HepG2 (cell line): ENCODE measurements at regions not wholly inside any gene's neighbourhood (a gene's known extent, or its start where the extent isn't known, plus 50 kb on each side); places are given as distances from the start of the nearest gene placed in this dataset.

ENCODE experiments used
- ATAC-seq: fragments of 200-7000 bp; cut with Tn5 transposase; 3 replicates; pipeline ENCODE4 v1.9.1; 2020; ENCODE audit warnings: mild to moderate bottlenecking, moderate library complexity
- BruUV-seq: library from RNA; stranded (reverse); fragments of 400-500 nt; replicated peaks from 2 replicates; lab custom pipeline; 2021; lab: Mats Ljungman, UMichigan
- CTCF ChIA-PET: fragments of 300-600 bp; formaldehyde crosslinking; extraction: SDS; loops from one replicate; lab custom pipeline; 2021; ENCODE audit warnings: low total read pairs, inconsistent platforms, low intra/inter-chr PET ratio; lab: Yijun Ruan, JAX
- POLR2A ChIA-PET: fragments of 350-600 bp; sonication (Branson Sonifier 250); formaldehyde crosslinking; loops from one replicate; lab custom pipeline; 2020; ENCODE audit warnings: antibody characterized with exemption, inconsistent platforms; lab: Yijun Ruan, JAX
- DNase-seq: peaks from one replicate; pipeline ENCODE4 v3.0.0-alpha.2; 2015; ENCODE audit warnings: low spot score
- FAIRE-seq: peaks from 3 replicates; lab custom pipeline; 2011; peaks lifted over from hg19 to GRCh38; lab: Jason Lieb, UNC
- H2AFZ ChIP-seq: one replicate; pipeline ENCODE4 v1.6.1; 2011; ENCODE audit warnings: low read length, inconsistent platforms
- H3K27ac ChIP-seq: fragments of 300-600 bp; 3 replicates; pipeline ENCODE4 v1.8.0; 2011; ENCODE audit warnings: mixed run types, mild to moderate bottlenecking, mixed read lengths, low read length, inconsistent platforms; ENCODE audit not compliant: insufficient read depth; ENCODE audit errors: extremely low read length
- H3K27me3 ChIP-seq, 2 experiments: fragments of 200-600 bp in 1 of 2; 2 replicates in 1 of 2; 3 replicates in 1 of 2; pipeline versions ENCODE4 v1.6.0 to v1.8.0; 2011; ENCODE audit warnings: low read length in 2 of 2, mild to moderate bottlenecking in 2 of 2, moderate library complexity in 2 of 2, inconsistent platforms in 1 of 2; ENCODE audit not compliant: insufficient read depth in 2 of 2, control insufficient read depth in 1 of 2
- H3K36me3 ChIP-seq, 2 experiments: fragments of 200-600 bp in 1 of 2; replicated peaks in 1 of 2; 2 replicates in 1 of 2; 3 replicates in 1 of 2; pipeline versions ENCODE4 v1.5.1 to v1.8.0; 2011; ENCODE audit warnings: low read length in 2 of 2, inconsistent platforms in 1 of 2; ENCODE audit not compliant: insufficient read depth in 2 of 2, control insufficient read depth in 1 of 2
- H3K4me1 ChIP-seq: 2 replicates; pipeline ENCODE4 v1.5.1; 2012; ENCODE audit warnings: low read length, inconsistent platforms; ENCODE audit not compliant: insufficient read depth
- H3K4me2 ChIP-seq: 2 replicates; pipeline ENCODE4 v1.6.0; 2011; ENCODE audit warnings: low read depth, low read length, inconsistent platforms
- H3K4me3 ChIP-seq, 3 experiments: fragments of 200-600 bp in 1 of 3; sonication (generic), shearing (Covaris generic) in 1 of 3; replicated peaks in 1 of 3; 2 replicates each; pipeline ENCODE4 v1.5.1; 2011 to 2016; ENCODE audit warnings: low read length in 3 of 3, inconsistent platforms in 2 of 3, low read depth in 2 of 3, mild to moderate bottlenecking in 2 of 3, control low read depth in 1 of 3, mixed read lengths in 1 of 3; ENCODE audit not compliant: insufficient read depth in 1 of 3
- H3K79me2 ChIP-seq: one replicate; pipeline ENCODE4 v1.6.1; 2011; ENCODE audit warnings: low read length, inconsistent platforms; ENCODE audit not compliant: insufficient read depth
- H3K9ac ChIP-seq: 2 replicates; pipeline ENCODE4 v1.6.0; 2011; ENCODE audit warnings: mild to moderate bottlenecking, low read depth, low read length, inconsistent platforms; ENCODE audit not compliant: insufficient read depth
- H3K9me3 ChIP-seq: 2 replicates; pipeline ENCODE4 v1.5.1; 2012; ENCODE audit warnings: mild to moderate bottlenecking, low read length
- H4K20me1 ChIP-seq: 2 replicates; pipeline ENCODE4 v1.6.0; 2011; ENCODE audit warnings: inconsistent platforms, mild to moderate bottlenecking, low read length, moderate library complexity; ENCODE audit not compliant: insufficient read depth
- AGO2 ChIP-seq: fragments of 200-400 bp; formaldehyde crosslinking; optimal IDR thresholded peaks from 2 replicates; pipeline ENCODE3; 2017; ENCODE audit warnings: mild to moderate bottlenecking, low read depth, low read length, moderate library complexity
- ATM ChIP-seq: fragments of 450-650 bp; IDR thresholded peaks from 2 replicates; pipeline ENCODE4 v1.7.1; 2017; ENCODE audit warnings: mild to moderate bottlenecking, borderline replicate concordance
- DBP ChIP-seq: sonication (generic); formaldehyde crosslinking; IDR thresholded peaks from 2 replicates; pipeline ENCODE4 v1.4.0; 2020; ENCODE audit warnings: missing genetic modification reagents; ENCODE audit errors: not compliant biosample characterization
- PRDM10 ChIP-seq: sonication (generic); formaldehyde crosslinking; IDR thresholded peaks from 2 replicates; pipeline ENCODE4 v1.4.0; 2020; ENCODE audit warnings: low read depth, missing genetic modification reagents
- RARA ChIP-seq: IDR thresholded peaks from 2 replicates; pipeline ENCODE4 v1.6.1; 2016; ENCODE audit warnings: missing genetic modification reagents, missing compliant biosample characterization
- RBFOX2 ChIP-seq: fragments of 200-400 bp; formaldehyde crosslinking; IDR thresholded peaks from 2 replicates; pipeline ENCODE4 v1.6.1; 2017; ENCODE audit warnings: low read depth, mild to moderate bottlenecking, low read length
- TAF1 ChIP-seq: sonication (generic); formaldehyde crosslinking; IDR thresholded peaks from 2 replicates; pipeline ENCODE4 v1.4.0; 2020; ENCODE audit warnings: missing genetic modification reagents
- ZGPAT ChIP-seq: IDR thresholded peaks from 2 replicates; pipeline ENCODE4 v1.6.1; 2016; ENCODE audit warnings: mild to moderate bottlenecking
- ZNF33B ChIP-seq: sonication (generic); formaldehyde crosslinking; IDR thresholded peaks from 2 replicates; pipeline ENCODE4 v1.5.1; 2020; ENCODE audit warnings: mild to moderate bottlenecking, missing genetic modification reagents
- ZNF407 ChIP-seq: sonication (generic); formaldehyde crosslinking; IDR thresholded peaks from one replicate; pipeline ENCODE4 v1.5.1; 2020; ENCODE audit warnings: mild to moderate bottlenecking, missing genetic modification reagents; ENCODE audit errors: not compliant biosample characterization
- ZNF460 ChIP-seq: sonication (generic); formaldehyde crosslinking; IDR thresholded peaks from 2 replicates; pipeline ENCODE4 v1.5.1; 2020; ENCODE audit warnings: missing genetic modification reagents, mild to moderate bottlenecking, borderline replicate concordance
- WGBS: methylation state at CpG from one replicate; pipeline ENCODE4 v1.1.6; 2017; ENCODE audit warnings: low lambda C conversion rate; 5-methylcytosine and 5-hydroxymethylcytosine counted together
- in situ Hi-C: cut with HindIII; loops from 2 replicates; pipeline ENCODE4 v1.10.0; 2017; ENCODE audit warnings: low pct_unique_long_range_greater_than_20kb; ENCODE audit not compliant: extremely low pct_ligation_motif_present
- intact Hi-C: fragments of 100-400 bp; cut with micrococcal nuclease; formaldehyde crosslinking; loops from one replicate; pipeline ENCODE4 v1.10.0; 2022; ENCODE audit not compliant: unreplicated experiment

GRCh38 chr20:55544638-55545037 is 460.7 kb downstream of the CBLN4 start:
- Histone ChIP-seq H3K27ac (no peak overlapping the region), H3K9ac (no peak overlapping the region), H2AFZ (no peak overlapping the region), H3K4me1 (no peaks in the 10 kb centered on the region), H4K20me1 (no peaks in the 10 kb centered on the region), H3K79me2 (no peaks in the 10 kb centered on the region), H3K9me3 (peaks cover 97% of the 10 kb centered on the region), H3K27me3 (no peaks in the 10 kb centered on the region), H3K36me3 (no peaks in the 10 kb centered on the region), H3K4me3 (no peak overlapping the region), H3K4me2 (no peak overlapping the region)
- FAIRE-seq (no peak), DNase-seq (no peak), ATAC-seq (no peak)
- WGBS, result 17% methylated on average over 4 of the region's 4 CpGs
- in situ Hi-C loops (no loop called here), intact Hi-C loops (no loop called here)
- ChIA-PET CTCF (no interaction called here), POLR2A (no interaction called here)
- BruUV-seq, result no TSS peak
- TF ChIP-seq ZNF460 (CRISPR knock-in tag), result no peak
- TF ChIP-seq DBP, result no peak
- no peak for TF ChIP-seq ATM
- TF ChIP-seq ZNF33B (CRISPR knock-in tag), result no peak
- TF ChIP-seq TAF1 (CRISPR knock-in tag), result no peak
- no peak for TF ChIP-seq ZGPAT (CRISPR knock-in tag)
- TF ChIP-seq RARA (CRISPR knock-in tag), result no peak
- no peak for TF ChIP-seq ZNF407 (CRISPR knock-in tag)
- TF ChIP-seq AGO2, result no peak
- TF ChIP-seq PRDM10, result no peak
- TF ChIP-seq RBFOX2, result no peak
